ENCODE measurements at regions not wholly inside any gene's neighbourhood (a gene's known extent, or its start where the extent isn't known, plus 50 kb on each side); places are given as distances from the start of the nearest gene placed in this dataset.

DNA sequence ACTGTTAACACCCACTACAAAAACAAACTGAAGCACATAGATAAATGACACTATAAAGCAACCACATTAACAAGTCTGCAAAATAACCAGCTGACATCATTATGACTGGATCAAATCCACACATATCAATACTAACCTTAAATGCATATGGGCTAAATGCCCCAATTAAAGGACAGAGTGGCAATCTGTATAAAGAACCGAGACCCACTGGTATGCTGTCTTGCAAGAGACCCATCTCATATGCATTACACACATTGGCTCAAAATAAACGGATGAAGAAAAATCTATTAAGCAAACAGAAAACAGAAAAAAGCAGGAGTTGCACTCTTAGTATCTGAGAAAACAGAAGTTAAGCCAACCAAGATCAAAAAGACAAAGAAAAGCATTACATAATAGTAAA, 1375.4 kb downstream of the ZPLD1 start:
- Histone ChIP-seq H3K4me1 (ENCODE audit: insufficient read depth, low read length) (no peaks in the 10 kb centered on the region), H3K27ac (ENCODE audit: low read depth, low read length) (no peak overlapping the region), H3K36me3 (ENCODE audit: insufficient read depth, low read length) (no peaks in the 10 kb centered on the region), H3K4me3 (ENCODE audit: low read length in 2 of 2) (no peak overlapping the region), H3K9me3 (ENCODE audit: control insufficient read depth in 1 of 2, low read length in 2 of 2) (no peaks in the 10 kb centered on the region), H3K27me3 (ENCODE audit: insufficient read depth, low read length) (no peaks in the 10 kb centered on the region)
- peaks cover 0 to 22% (median 4%) of the 10 kb centered on the region in 8 donors for H3K9me3 Mint-ChIP-seq
- no peak for DNase-seq
- intact Hi-C loops (cut with micrococcal nuclease) = no loop called here
- no peak overlapping the region for H3K27ac Mint-ChIP-seq
- no peak overlapping the region for H3K4me3 Mint-ChIP-seq
- H3K36me3 Mint-ChIP-seq = no peaks in the 10 kb centered on the region
- H3K4me1 Mint-ChIP-seq = no peaks in the 10 kb centered on the region
- H3K27me3 Mint-ChIP-seq = no peaks in the 10 kb centered on the region
- ChIA-PET CTCF (ENCODE audit: partially characterized antibody) (no interaction called here), POLR2A (ENCODE audit: partially characterized antibody) (no interaction called here)

DNA sequence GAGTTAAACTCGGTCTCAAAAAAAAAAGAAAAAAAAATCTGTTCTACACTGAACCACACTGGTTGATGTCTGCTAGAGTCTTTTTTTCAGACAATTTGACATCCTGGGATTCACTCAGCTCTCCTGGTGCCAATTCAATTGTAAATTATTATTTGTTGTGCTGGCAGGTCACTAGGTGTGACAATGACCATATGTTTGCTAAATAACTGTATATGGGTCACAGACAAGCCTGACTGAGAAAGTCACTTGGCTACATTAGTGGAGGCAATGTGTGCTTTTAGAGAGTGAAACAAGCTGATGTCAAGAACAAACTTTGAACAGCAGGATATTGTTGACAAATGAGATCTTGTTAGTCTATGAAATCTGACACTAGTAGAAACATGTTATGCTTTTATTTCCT, 1379.1 kb downstream of the ZPLD1 start:
- Mint-ChIP-seq H3K4me3 (no peak overlapping the region), H3K36me3 (no peaks in the 10 kb centered on the region), H3K9me3 (peaks cover 0 to 10% (median 2%) of the 10 kb centered on the region in 8 donors), H3K27me3 (no peaks in the 10 kb centered on the region), H3K4me1 (no peaks in the 10 kb centered on the region), H3K27ac (no peak overlapping the region)
- intact Hi-C loops (cut with micrococcal nuclease) = no loop called here
- Histone ChIP-seq H3K27me3 (ENCODE audit: insufficient read depth, low read length) (no peaks in the 10 kb centered on the region), H3K27ac (ENCODE audit: low read depth, low read length) (no peak overlapping the region), H3K4me1 (ENCODE audit: insufficient read depth, low read length) (no peaks in the 10 kb centered on the region), H3K4me3 (ENCODE audit: low read length in 2 of 2) (no peak overlapping the region), H3K36me3 (ENCODE audit: insufficient read depth, low read length) (no peaks in the 10 kb centered on the region), H3K9me3 (ENCODE audit: control insufficient read depth in 1 of 2, low read length in 2 of 2) (no peaks in the 10 kb centered on the region)
- ChIA-PET POLR2A (ENCODE audit: partially characterized antibody) (no interaction called here), CTCF (ENCODE audit: partially characterized antibody) (no interaction called here)
- no peak for DNase-seq

DNA sequence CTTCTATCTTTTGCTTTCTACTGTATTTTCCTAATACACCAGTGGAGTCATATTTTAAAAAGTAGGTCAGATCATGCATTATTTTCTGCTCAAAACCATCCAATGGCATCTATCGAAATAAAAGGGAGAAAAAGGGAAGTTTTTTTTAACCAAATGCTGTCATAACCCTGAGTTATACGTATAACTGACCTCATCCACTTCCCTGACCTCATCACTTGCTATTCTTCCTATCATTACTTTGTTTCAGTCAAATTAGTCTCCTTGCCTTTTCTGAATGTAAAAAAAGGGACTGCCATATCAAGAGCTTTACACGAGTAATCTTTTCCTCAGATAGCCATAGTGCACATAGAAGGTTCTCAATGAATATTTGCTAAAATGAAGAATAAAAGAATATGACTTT, 1383.6 kb downstream of the ZPLD1 start:
- Mint-ChIP-seq H3K9me3 (peaks cover 0 to 6% (median under 1%) of the 10 kb centered on the region in 8 donors), H3K27ac (no peak overlapping the region), H3K4me1 (no peaks in the 10 kb centered on the region), H3K36me3 (no peaks in the 10 kb centered on the region), H3K4me3 (no peak overlapping the region), H3K27me3 (no peaks in the 10 kb centered on the region)
- H3K4me1 ChIP-seq (ENCODE audit: insufficient read depth, low read length) = no peaks in the 10 kb centered on the region
- CTCF ChIA-PET (ENCODE audit: partially characterized antibody) = no interaction called here
- no peaks in the 10 kb centered on the region for H3K9me3 ChIP-seq (ENCODE audit: control insufficient read depth in 1 of 2, low read length in 2 of 2)
- DNase-seq = no peak
- no peak overlapping the region for H3K27ac ChIP-seq (ENCODE audit: low read depth, low read length)
- POLR2A ChIA-PET (ENCODE audit: partially characterized antibody) = no interaction called here
- intact Hi-C loops (cut with micrococcal nuclease) = no loop called here
- H3K27me3 ChIP-seq (ENCODE audit: insufficient read depth, low read length) = no peaks in the 10 kb centered on the region
- H3K36me3 ChIP-seq (ENCODE audit: insufficient read depth, low read length) = no peaks in the 10 kb centered on the region
- no peak overlapping the region for H3K4me3 ChIP-seq (ENCODE audit: low read length in 2 of 2)

DNA sequence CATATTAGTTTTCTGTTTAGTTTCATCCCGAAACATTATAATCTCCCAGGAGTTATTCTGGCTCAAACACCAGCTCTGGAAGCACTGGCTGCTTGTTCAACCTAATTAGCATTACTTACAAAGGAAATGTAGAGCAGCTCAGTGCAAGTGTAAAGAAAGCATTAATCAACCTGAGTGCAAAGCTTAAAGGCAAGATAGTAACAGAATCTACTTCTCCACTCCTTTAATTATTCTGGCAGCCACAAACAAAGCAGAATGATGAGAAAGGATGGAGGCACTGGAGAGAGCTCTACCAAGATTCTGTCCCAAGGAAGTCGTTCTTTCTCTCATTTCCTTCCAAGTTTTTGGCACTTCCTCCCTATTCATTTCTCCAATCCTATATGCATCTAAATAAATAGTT, 1384.0 kb downstream of the ZPLD1 start:
- ChIA-PET CTCF (ENCODE audit: partially characterized antibody) (no interaction called here), POLR2A (ENCODE audit: partially characterized antibody) (no interaction called here)
- Mint-ChIP-seq H3K36me3 (no peaks in the 10 kb centered on the region), H3K4me3 (no peak overlapping the region), H3K27me3 (no peaks in the 10 kb centered on the region), H3K27ac (no peak overlapping the region), H3K4me1 (no peaks in the 10 kb centered on the region), H3K9me3 (peaks cover 0 to 6% (median under 1%) of the 10 kb centered on the region in 8 donors)
- no peak overlapping the region for H3K4me3 ChIP-seq (ENCODE audit: low read length in 2 of 2)
- no peak overlapping the region for H3K27ac ChIP-seq (ENCODE audit: low read depth, low read length)
- no peaks in the 10 kb centered on the region for H3K4me1 ChIP-seq (ENCODE audit: insufficient read depth, low read length)
- DNase-seq = no peak
- no peaks in the 10 kb centered on the region for H3K36me3 ChIP-seq (ENCODE audit: insufficient read depth, low read length)
- no peaks in the 10 kb centered on the region for H3K27me3 ChIP-seq (ENCODE audit: insufficient read depth, low read length)
- intact Hi-C loops (cut with micrococcal nuclease) = no loop called here
- no peaks in the 10 kb centered on the region for H3K9me3 ChIP-seq (ENCODE audit: control insufficient read depth in 1 of 2, low read length in 2 of 2)

DNA sequence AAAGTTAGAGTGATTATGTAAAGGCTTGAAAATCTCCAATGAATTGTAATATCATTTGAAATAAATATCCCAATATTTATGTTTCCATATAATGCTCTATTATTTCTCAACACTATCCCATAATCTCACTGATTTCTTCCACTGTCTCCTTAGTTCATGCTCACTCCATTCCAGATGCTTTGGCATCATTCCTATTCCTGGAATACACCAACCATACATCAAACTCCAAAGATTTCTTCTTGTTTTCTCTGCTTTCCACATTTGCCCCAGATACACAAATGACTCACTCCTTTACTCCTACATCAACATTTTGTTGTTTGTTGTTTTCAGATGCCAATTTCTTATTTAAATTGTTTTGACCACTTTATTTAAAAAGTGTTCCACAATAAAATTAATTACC, 1390.8 kb downstream of the ZPLD1 start:
- ChIA-PET POLR2A (ENCODE audit: partially characterized antibody) (no interaction called here), CTCF (ENCODE audit: partially characterized antibody) (no interaction called here)
- Mint-ChIP-seq H3K4me3 (no peak overlapping the region), H3K27ac (no peak overlapping the region), H3K4me1 (no peaks in the 10 kb centered on the region), H3K36me3 (no peaks in the 10 kb centered on the region), H3K27me3 (no peaks in the 10 kb centered on the region), H3K9me3 (peaks cover 0 to 16% (median 3%) of the 10 kb centered on the region in 8 donors)
- Histone ChIP-seq H3K4me3 (ENCODE audit: low read length in 2 of 2) (no peak overlapping the region), H3K36me3 (ENCODE audit: insufficient read depth, low read length) (no peaks in the 10 kb centered on the region), H3K27me3 (ENCODE audit: insufficient read depth, low read length) (no peaks in the 10 kb centered on the region), H3K9me3 (ENCODE audit: control insufficient read depth in 1 of 2, low read length in 2 of 2) (no peaks in the 10 kb centered on the region), H3K4me1 (ENCODE audit: insufficient read depth, low read length) (no peaks in the 10 kb centered on the region), H3K27ac (ENCODE audit: low read depth, low read length) (no peak overlapping the region)
- DNase-seq = no peak
- intact Hi-C loops (cut with micrococcal nuclease) = no loop called here

DNA sequence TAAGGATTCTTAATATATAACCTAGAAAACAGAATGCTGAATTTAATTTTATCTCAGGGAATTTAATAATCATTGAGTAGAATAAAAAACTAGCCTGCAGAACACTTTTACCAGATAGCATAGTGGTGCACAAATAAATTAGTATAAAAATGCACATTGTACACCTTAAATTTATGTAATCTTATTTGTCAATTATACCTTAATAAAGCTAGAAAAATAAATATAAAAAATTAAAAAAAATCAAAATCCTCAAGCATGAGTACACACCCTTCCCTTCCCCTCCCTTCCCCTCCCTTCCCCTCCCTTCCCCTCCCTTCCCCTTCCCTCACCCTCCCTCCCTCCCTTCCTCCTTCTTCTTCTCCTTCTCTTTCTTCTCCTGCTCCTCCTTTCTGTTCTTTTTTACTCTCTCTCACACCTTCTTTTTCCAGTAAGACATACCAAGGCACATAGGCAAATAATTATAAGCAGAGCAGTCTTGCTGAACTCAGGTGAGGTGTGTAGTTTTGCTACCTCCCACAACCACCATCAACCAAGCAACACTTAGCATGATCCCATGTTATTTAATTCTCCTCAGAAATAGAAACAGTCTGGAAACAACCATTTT, 1395.0 kb downstream of the ZPLD1 start:
- DNase-seq = no peak
- H3K9me3 Mint-ChIP-seq = peaks cover 0 to 16% (median 3%) of the 10 kb centered on the region in 8 donors
- H3K27ac ChIP-seq (ENCODE audit: low read depth, low read length) = no peak overlapping the region
- no peak overlapping the region for H3K4me3 Mint-ChIP-seq
- intact Hi-C loops (cut with micrococcal nuclease) = no loop called here
- H3K36me3 Mint-ChIP-seq = no peaks in the 10 kb centered on the region
- H3K27me3 Mint-ChIP-seq = no peaks in the 10 kb centered on the region
- H3K36me3 ChIP-seq (ENCODE audit: insufficient read depth, low read length) = no peaks in the 10 kb centered on the region
- POLR2A ChIA-PET (ENCODE audit: partially characterized antibody) = no interaction called here
- H3K4me1 Mint-ChIP-seq = no peaks in the 10 kb centered on the region
- no peaks in the 10 kb centered on the region for H3K9me3 ChIP-seq (ENCODE audit: control insufficient read depth in 1 of 2, low read length in 2 of 2)
- H3K27me3 ChIP-seq (ENCODE audit: insufficient read depth, low read length) = no peaks in the 10 kb centered on the region
- CTCF ChIA-PET (ENCODE audit: partially characterized antibody) = no interaction called here
- no peak overlapping the region for H3K4me3 ChIP-seq (ENCODE audit: low read length in 2 of 2)
- H3K27ac Mint-ChIP-seq = no peak overlapping the region
- no peaks in the 10 kb centered on the region for H3K4me1 ChIP-seq (ENCODE audit: insufficient read depth, low read length)

DNA sequence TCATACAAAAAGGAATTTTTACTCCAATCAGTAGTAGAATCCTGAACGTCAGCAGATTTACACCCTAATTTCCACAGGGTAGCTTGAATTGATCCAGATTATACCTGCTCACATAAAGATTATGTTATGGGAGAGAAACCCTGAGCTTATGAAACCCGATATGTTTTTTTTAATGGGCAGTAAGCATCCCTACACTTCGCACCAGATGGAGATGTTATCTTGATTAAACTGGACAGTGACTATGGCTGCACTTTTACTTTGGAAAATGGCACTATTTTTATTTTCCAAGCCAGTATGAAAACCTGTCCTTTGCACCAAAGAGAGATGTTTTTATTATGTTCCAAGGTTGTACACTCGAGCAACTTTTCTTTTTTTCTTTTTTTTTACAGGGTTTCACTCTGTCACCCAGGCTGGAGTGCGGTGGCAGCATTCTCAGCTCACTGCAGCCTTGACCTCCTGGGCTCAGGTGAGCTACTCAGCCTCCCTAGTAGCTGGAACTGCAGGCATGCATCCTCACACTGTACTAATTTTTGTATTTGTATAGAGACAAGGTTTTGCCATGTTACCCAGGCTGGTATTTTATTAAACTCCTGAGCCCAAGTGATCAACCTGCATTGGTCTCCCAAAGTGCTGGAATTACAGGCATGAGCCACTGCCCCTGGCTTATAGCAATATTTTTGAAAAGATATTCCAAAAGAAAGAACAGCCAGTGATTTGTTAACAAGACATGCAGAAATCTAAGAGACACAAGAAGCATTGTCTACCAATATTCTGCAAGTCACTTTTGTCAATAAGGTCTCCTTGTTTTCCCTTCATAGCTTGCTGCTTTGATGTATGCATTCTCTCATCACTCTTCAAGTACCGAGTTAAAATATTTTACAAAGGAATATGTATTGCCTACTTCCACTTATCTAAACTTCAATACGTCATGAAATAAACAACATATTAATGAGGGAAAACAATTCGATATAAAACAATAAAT, 1412.6 kb downstream of the ZPLD1 start:
- Histone ChIP-seq H3K27me3 (ENCODE audit: insufficient read depth, low read length) (no peaks in the 10 kb centered on the region), H3K36me3 (ENCODE audit: insufficient read depth, low read length) (no peaks in the 10 kb centered on the region), H3K9me3 (ENCODE audit: control insufficient read depth in 1 of 2, low read length in 2 of 2) (no peaks in the 10 kb centered on the region), H3K4me1 (ENCODE audit: insufficient read depth, low read length) (no peaks in the 10 kb centered on the region), H3K27ac (ENCODE audit: low read depth, low read length) (no peak overlapping the region), H3K4me3 (ENCODE audit: low read length in 2 of 2) (no peak overlapping the region)
- Mint-ChIP-seq H3K4me1 (no peaks in the 10 kb centered on the region), H3K9me3 (peaks cover 0 to 5% (median 0%) of the 10 kb centered on the region in 8 donors), H3K4me3 (no peak overlapping the region), H3K36me3 (no peaks in the 10 kb centered on the region), H3K27me3 (no peaks in the 10 kb centered on the region), H3K27ac (no peak overlapping the region)
- ChIA-PET POLR2A (ENCODE audit: partially characterized antibody) (no interaction called here), CTCF (ENCODE audit: partially characterized antibody) (no interaction called here)
- intact Hi-C loops (cut with micrococcal nuclease) = no loop called here
- DNase-seq = no peak
